ENCODE measurements at regions not wholly inside any gene's neighbourhood (a gene's known extent, or its start where the extent isn't known, plus 50 kb on each side); places are given as distances from the start of the nearest gene placed in this dataset.

GRCh38 chr13:64457976-64458375, 2772.2 kb downstream of the PCDH9 start:
- H3K36me3 ChIP-seq (ENCODE audit: control insufficient read depth, low read length) = no peaks in the 10 kb centered on the region
- no peaks in the 10 kb centered on the region for H3K4me1 ChIP-seq (ENCODE audit: control insufficient read depth, low read length)
- H3K27ac ChIP-seq (ENCODE audit: low read depth, low read length) = no peak overlapping the region
- no peaks in the 10 kb centered on the region; the same call in 1 of the 2 replicates for H3K9me3 ChIP-seq (ENCODE audit: control insufficient read depth, insufficient read depth, low read length)
- no peaks in the 10 kb centered on the region for H3K79me2 ChIP-seq (ENCODE audit: control insufficient read depth, low read length)
- no peaks in the 10 kb centered on the region for H3F3A ChIP-seq (ENCODE audit: control insufficient read depth, insufficient read depth)
- H4K20me1 ChIP-seq (ENCODE audit: control insufficient read depth, insufficient read depth, low read depth, low read length) = no peaks in the 10 kb centered on the region
- no peaks in the 10 kb centered on the region for H3K9me2 ChIP-seq (replicated peaks; ENCODE audit: control insufficient read depth, low read length)
- no peak overlapping the region for H3K4me3 ChIP-seq (ENCODE audit: low read length)
- TF ChIP-seq CTCF (IDR thresholded peaks at IDR 0.05; ENCODE audit: low read depth, low read length, poor library complexity, severe bottlenecking) (no peak), EZH2phosphoT487 (IDR thresholded peaks at IDR 0.05; ENCODE audit: borderline replicate concordance, low read length) (no peak)
- no peak overlapping the region for H3K4me2 ChIP-seq (ENCODE audit: low read length)
- H3K27me3 ChIP-seq (ENCODE audit: control insufficient read depth, low read length) = no peaks in the 10 kb centered on the region

GRCh38 chr13:64455124-64455523, 2775.0 kb downstream of the PCDH9 start:
- Histone ChIP-seq H3K36me3 (ENCODE audit: control insufficient read depth, low read length) (no peaks in the 10 kb centered on the region), H3K9me2 (replicated peaks; ENCODE audit: control insufficient read depth, low read length) (no peaks in the 10 kb centered on the region), H3K27me3 (ENCODE audit: control insufficient read depth, low read length) (no peaks in the 10 kb centered on the region), H3F3A (ENCODE audit: control insufficient read depth, insufficient read depth) (no peaks in the 10 kb centered on the region), H3K4me3 (ENCODE audit: low read length) (no peak overlapping the region), H3K9me3 (ENCODE audit: control insufficient read depth, insufficient read depth, low read length) (no peaks in the 10 kb centered on the region), H3K4me1 (ENCODE audit: control insufficient read depth, low read length) (no peaks in the 10 kb centered on the region), H3K27ac (ENCODE audit: low read depth, low read length) (no peak overlapping the region), H3K4me2 (ENCODE audit: low read length) (no peak overlapping the region), H4K20me1 (ENCODE audit: control insufficient read depth, insufficient read depth, low read depth, low read length) (no peaks in the 10 kb centered on the region), H3K79me2 (ENCODE audit: control insufficient read depth, low read length) (no peaks in the 10 kb centered on the region)
- TF ChIP-seq EZH2phosphoT487 (IDR thresholded peaks at IDR 0.05; ENCODE audit: borderline replicate concordance, low read length) (no peak), CTCF (IDR thresholded peaks at IDR 0.05; ENCODE audit: low read depth, low read length, poor library complexity, severe bottlenecking) (no peak)

GRCh38 chr13:64453831-64454230, 2776.3 kb downstream of the PCDH9 start:
- Histone ChIP-seq H3K36me3 (ENCODE audit: control insufficient read depth, low read length) (no peaks in the 10 kb centered on the region), H3F3A (ENCODE audit: control insufficient read depth, insufficient read depth) (no peaks in the 10 kb centered on the region), H3K9me2 (replicated peaks; ENCODE audit: control insufficient read depth, low read length) (no peaks in the 10 kb centered on the region), H3K4me1 (ENCODE audit: control insufficient read depth, low read length) (no peaks in the 10 kb centered on the region), H3K27ac (ENCODE audit: low read depth, low read length) (no peak overlapping the region), H3K27me3 (ENCODE audit: control insufficient read depth, low read length) (no peaks in the 10 kb centered on the region), H3K9me3 (ENCODE audit: control insufficient read depth, insufficient read depth, low read length) (no peaks in the 10 kb centered on the region), H3K4me2 (ENCODE audit: low read length) (no peak overlapping the region), H4K20me1 (ENCODE audit: control insufficient read depth, insufficient read depth, low read depth, low read length) (no peaks in the 10 kb centered on the region), H3K4me3 (ENCODE audit: low read length) (no peak overlapping the region), H3K79me2 (ENCODE audit: control insufficient read depth, low read length) (no peaks in the 10 kb centered on the region)
- TF ChIP-seq CTCF (IDR thresholded peaks at IDR 0.05; ENCODE audit: low read depth, low read length, poor library complexity, severe bottlenecking) = no peak
- TF ChIP-seq EZH2phosphoT487 (IDR thresholded peaks at IDR 0.05; ENCODE audit: borderline replicate concordance, low read length) = no peak

- Histone ChIP-seq H4K20me1 (ENCODE audit: control insufficient read depth, insufficient read depth, low read depth, low read length) (no peaks in the 10 kb centered on the region), H3K9me3 (ENCODE audit: control insufficient read depth, insufficient read depth, low read length) (no peaks in the 10 kb centered on the region), H3K79me2 (ENCODE audit: control insufficient read depth, low read length) (no peaks in the 10 kb centered on the region), H3K27me3 (ENCODE audit: control insufficient read depth, low read length) (no peaks in the 10 kb centered on the region), H3K4me3 (ENCODE audit: low read length) (no peak overlapping the region), H3K9me2 (replicated peaks; ENCODE audit: control insufficient read depth, low read length) (no peaks in the 10 kb centered on the region), H3F3A (ENCODE audit: control insufficient read depth, insufficient read depth) (no peaks in the 10 kb centered on the region), H3K36me3 (ENCODE audit: control insufficient read depth, low read length) (no peaks in the 10 kb centered on the region), H3K27ac (ENCODE audit: low read depth, low read length) (no peak overlapping the region), H3K4me2 (ENCODE audit: low read length) (no peak overlapping the region), H3K4me1 (ENCODE audit: control insufficient read depth, low read length) (no peaks in the 10 kb centered on the region)
- no peak for TF ChIP-seq CTCF (IDR thresholded peaks at IDR 0.05; ENCODE audit: low read depth, low read length, poor library complexity, severe bottlenecking)
- no peak for TF ChIP-seq EZH2phosphoT487 (IDR thresholded peaks at IDR 0.05; ENCODE audit: borderline replicate concordance, low read length)
Observed at GRCh38 chr13:64446372-64446771, 2783.8 kb downstream of the PCDH9 start.
